ENCODE measurements at regions not wholly inside any gene's neighbourhood (a gene's known extent, or its start where the extent isn't known, plus 50 kb on each side); places are given as distances from the start of the nearest gene placed in this dataset.
A peak's percentile ranks its signal among the peaks of the same experiment; 100 is the strongest.
"Not testable (repeated sequence)": the region's sequence is repeated elsewhere in the genome, so short reads cannot be mapped to it uniquely, and the experiment has no call there.

GRCh38 chr4:138512756-138513155, 270.6 kb upstream of the SLC7A11 start:
- DNase-seq (ENCODE audit: extremely low read depth in 1 of 11, low read depth in 9 of 11, low spot score in 4 of 11), result peak in 8 of 11 donors; percentile 12 to 54 (median 20)

- DNase-seq (ENCODE audit: extremely low read depth in 1 of 11, low read depth in 9 of 11, low spot score in 4 of 11), result no peak
Measured at GRCh38 chr4:138510053-138510452, 267.9 kb upstream of the SLC7A11 start.

GRCh38 chr4:138509346-138509745, 267.2 kb upstream of the SLC7A11 start:
- DNase-seq (ENCODE audit: extremely low read depth in 1 of 11, low read depth in 9 of 11, low spot score in 4 of 11), result no peak

GRCh38 chr4:138507522-138507921, 265.4 kb upstream of the SLC7A11 start:
- DNase-seq (ENCODE audit: extremely low read depth in 1 of 11, low read depth in 9 of 11, low spot score in 4 of 11), result no peak

GRCh38 chr4:138501614-138502013, 259.5 kb upstream of the SLC7A11 start:
- DNase-seq (ENCODE audit: extremely low read depth in 1 of 11, low read depth in 9 of 11, low spot score in 4 of 11), result no peak

GRCh38 chr4:138500869-138501268, 258.7 kb upstream of the SLC7A11 start:
- DNase-seq (ENCODE audit: extremely low read depth in 1 of 11, low read depth in 9 of 11, low spot score in 4 of 11), result no peak

- no peak for DNase-seq (ENCODE audit: extremely low read depth in 1 of 11, low read depth in 9 of 11, low spot score in 4 of 11)
Measured at GRCh38 chr4:138499627-138500026, 257.5 kb upstream of the SLC7A11 start.

GRCh38 chr4:138494931-138495330, 252.8 kb upstream of the SLC7A11 start:
- DNase-seq (ENCODE audit: extremely low read depth in 1 of 11, low read depth in 9 of 11, low spot score in 4 of 11), result peak in 1 of 11 donors; percentile 16

- no peak for DNase-seq (ENCODE audit: extremely low read depth in 1 of 11, low read depth in 9 of 11, low spot score in 4 of 11)
Measured at GRCh38 chr4:138494116-138494515, 252.0 kb upstream of the SLC7A11 start.

GRCh38 chr4:138492176-138492575, 250.0 kb upstream of the SLC7A11 start:
- no peak for DNase-seq (ENCODE audit: extremely low read depth in 1 of 11, low read depth in 9 of 11, low spot score in 4 of 11)

- no peak for DNase-seq (ENCODE audit: extremely low read depth in 1 of 11, low read depth in 9 of 11, low spot score in 4 of 11)
Measured at GRCh38 chr4:138488533-138488932, 246.4 kb upstream of the SLC7A11 start.

- no peak for DNase-seq (ENCODE audit: extremely low read depth in 1 of 11, low read depth in 9 of 11, low spot score in 4 of 11)
Measured at GRCh38 chr4:138487670-138488069, 245.5 kb upstream of the SLC7A11 start.

GRCh38 chr4:138487230-138487629, 245.1 kb upstream of the SLC7A11 start:
- DNase-seq (ENCODE audit: extremely low read depth in 1 of 11, low read depth in 9 of 11, low spot score in 4 of 11), result no peak

- DNase-seq (ENCODE audit: extremely low read depth in 1 of 11, low read depth in 9 of 11, low spot score in 4 of 11), result no peak
Measured at GRCh38 chr4:138485498-138485897, 243.3 kb upstream of the SLC7A11 start.

GRCh38 chr4:138475116-138475515, 233.0 kb upstream of the SLC7A11 start:
- DNase-seq (ENCODE audit: extremely low read depth in 1 of 11, low read depth in 9 of 11, low spot score in 4 of 11), result no peak

- DNase-seq (ENCODE audit: extremely low read depth in 1 of 11, low read depth in 9 of 11, low spot score in 4 of 11), result no peak
Measured at GRCh38 chr4:138473339-138473738, 231.2 kb upstream of the SLC7A11 start.

- DNase-seq (ENCODE audit: extremely low read depth in 1 of 11, low read depth in 9 of 11, low spot score in 4 of 11), result no peak
Measured at GRCh38 chr4:138460477-138461414, 218.6 kb upstream of the SLC7A11 start.

GRCh38 chr4:138458751-138459150, 216.6 kb upstream of the SLC7A11 start:
- DNase-seq (ENCODE audit: extremely low read depth in 1 of 11, low read depth in 9 of 11, low spot score in 4 of 11), result no peak

GRCh38 chr4:138456349-138456748, 214.2 kb upstream of the SLC7A11 start:
- DNase-seq (ENCODE audit: extremely low read depth in 1 of 11, low read depth in 9 of 11, low spot score in 4 of 11), result not testable (repeated sequence)

- DNase-seq (ENCODE audit: extremely low read depth in 1 of 11, low read depth in 9 of 11, low spot score in 4 of 11), result no peak
Measured at GRCh38 chr4:138455097-138455496, 212.9 kb upstream of the SLC7A11 start.

GRCh38 chr4:138452826-138453225, 210.7 kb upstream of the SLC7A11 start:
- no peak for DNase-seq (ENCODE audit: extremely low read depth in 1 of 11, low read depth in 9 of 11, low spot score in 4 of 11)

Measured in renal cortex interstitium (tissue), 11 donors.